ENCODE measurements at regions not wholly inside any gene's neighbourhood (a gene's known extent, or its start where the extent isn't known, plus 50 kb on each side); places are given as distances from the start of the nearest gene placed in this dataset. TPM values are rescaled to one million over a fixed set of nuclear protein-coding genes. Genes with fewer than 3 reads are reported as not detected.

DNA sequence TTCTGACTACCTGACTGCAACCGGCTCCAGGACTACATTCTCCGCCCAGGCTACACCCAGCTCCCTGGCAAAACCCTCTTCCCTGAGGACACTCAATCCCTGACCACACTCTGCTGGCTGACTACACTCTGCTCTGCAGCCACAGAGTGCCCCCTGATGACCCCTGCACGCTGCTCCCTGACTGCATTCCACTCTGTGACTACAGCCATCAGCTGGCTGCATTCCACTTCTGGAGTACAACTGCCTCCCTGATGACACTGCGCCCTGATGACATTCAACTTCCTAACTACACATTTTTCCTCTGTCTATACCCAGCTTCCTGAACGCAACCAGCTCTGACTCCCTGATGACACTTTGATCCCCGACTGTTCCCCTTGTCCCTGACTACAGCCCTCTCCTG, 71.3 kb upstream of the NRXN1 start:
- no peak overlapping the region for H3K4me3 Mint-ChIP-seq (ENCODE audit: unreplicated experiment)
- DNase-seq (ENCODE audit: extremely low spot score, unreplicated experiment), result no peak
- H3K27ac Mint-ChIP-seq (ENCODE audit: unreplicated experiment), result no peak overlapping the region
- peaks cover 3% of the 10 kb centered on the region for H3K27me3 Mint-ChIP-seq (ENCODE audit: unreplicated experiment)
- H3K9me3 Mint-ChIP-seq (ENCODE audit: unreplicated experiment), result no peaks in the 10 kb centered on the region
- H3K4me1 Mint-ChIP-seq (ENCODE audit: unreplicated experiment), result no peaks in the 10 kb centered on the region
- TF ChIP-seq CTCF (IDR thresholded peaks at IDR 0.05), result no peak
- H3K36me3 Mint-ChIP-seq (ENCODE audit: unreplicated experiment), result no peaks in the 10 kb centered on the region

DNA sequence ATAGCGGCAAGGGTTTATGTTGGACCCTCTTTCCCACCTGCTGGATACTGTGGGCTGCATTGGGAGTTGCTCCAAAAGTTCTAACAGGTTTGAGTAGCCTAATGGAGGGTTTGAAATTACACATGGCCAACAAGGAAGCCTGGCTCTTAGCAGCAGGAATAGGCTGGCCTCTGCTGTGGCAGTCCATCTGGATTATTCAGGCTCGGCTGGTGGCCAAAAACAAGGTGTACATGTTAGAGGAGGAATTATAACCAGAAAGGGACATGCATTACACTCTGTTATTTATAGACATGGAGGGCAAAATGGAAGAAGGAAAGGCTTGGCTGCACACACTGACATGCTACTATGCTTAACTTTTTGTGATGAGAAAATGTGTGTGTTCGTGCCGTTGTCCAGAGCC, 61.1 kb upstream of the NRXN1 start:
- Mint-ChIP-seq H3K9me3 (ENCODE audit: unreplicated experiment) (peaks cover 3% of the 10 kb centered on the region), H3K27me3 (ENCODE audit: unreplicated experiment) (no peaks in the 10 kb centered on the region), H3K27ac (ENCODE audit: unreplicated experiment) (no peak overlapping the region), H3K36me3 (ENCODE audit: unreplicated experiment) (no peaks in the 10 kb centered on the region), H3K4me3 (ENCODE audit: unreplicated experiment) (no peak overlapping the region), H3K4me1 (ENCODE audit: unreplicated experiment) (no peaks in the 10 kb centered on the region)
- TF ChIP-seq CTCF (IDR thresholded peaks at IDR 0.05), result no peak
- DNase-seq (ENCODE audit: extremely low spot score, unreplicated experiment), result no peak

DNA sequence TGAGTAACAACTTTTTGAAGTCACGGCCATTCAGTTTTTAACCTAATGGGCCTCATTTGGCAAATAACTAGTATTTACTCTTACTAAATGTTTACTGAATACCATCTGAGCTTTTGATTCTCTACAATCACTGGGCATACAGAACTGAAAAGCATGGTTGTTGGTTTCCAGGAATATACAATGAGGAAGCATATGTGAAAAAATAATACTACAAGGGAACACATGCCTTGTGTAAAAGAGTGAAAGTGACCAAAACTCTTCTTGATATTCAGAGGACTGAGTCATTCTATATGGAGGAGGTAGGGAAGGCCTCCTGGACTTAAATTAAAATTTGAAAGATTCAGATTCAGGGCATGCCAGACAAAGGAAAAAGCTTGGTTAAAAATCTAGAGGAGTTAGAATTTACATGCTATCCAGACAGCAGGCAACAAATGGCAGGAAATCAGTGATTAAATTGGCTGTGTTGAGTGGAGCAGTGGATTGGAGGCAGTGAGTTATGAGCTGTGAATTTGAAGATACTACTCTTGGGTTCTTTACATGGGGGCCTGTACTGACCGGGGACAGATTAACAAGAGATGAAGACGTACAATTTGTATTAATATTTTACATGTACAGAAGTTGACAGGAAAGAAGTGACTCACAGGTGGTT, 53.6 kb upstream of the NRXN1 start:
- Mint-ChIP-seq H3K27me3 (ENCODE audit: unreplicated experiment) (no peaks in the 10 kb centered on the region), H3K4me3 (ENCODE audit: unreplicated experiment) (no peak overlapping the region), H3K4me1 (ENCODE audit: unreplicated experiment) (no peaks in the 10 kb centered on the region), H3K9me3 (ENCODE audit: unreplicated experiment) (no peaks in the 10 kb centered on the region), H3K36me3 (ENCODE audit: unreplicated experiment) (no peaks in the 10 kb centered on the region), H3K27ac (ENCODE audit: unreplicated experiment) (no peak overlapping the region)
- no peak for DNase-seq (ENCODE audit: extremely low spot score, unreplicated experiment)
- TF ChIP-seq CTCF (IDR thresholded peaks at IDR 0.05), result no peak

DNA sequence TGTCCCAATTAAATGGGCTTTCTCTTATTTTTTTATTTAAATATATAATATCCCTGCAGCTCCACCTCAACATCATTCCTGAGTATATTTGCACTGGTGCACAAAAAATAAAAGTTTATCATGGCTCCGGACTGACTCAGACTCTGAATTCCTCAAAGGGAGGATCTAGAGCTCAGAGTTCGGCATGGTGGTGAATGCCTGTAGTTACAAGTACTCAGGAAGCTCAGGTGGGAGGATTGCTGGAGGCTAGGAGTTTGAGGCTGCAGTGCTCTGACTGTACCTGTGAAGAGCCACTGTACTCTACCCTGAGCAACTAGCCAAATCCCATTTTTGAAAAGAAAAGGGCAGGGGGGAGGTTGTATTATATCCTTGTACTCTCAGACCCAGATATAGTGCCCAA, 52.8 kb upstream of the NRXN1 start:
- no peaks in the 10 kb centered on the region for H3K27me3 Mint-ChIP-seq (ENCODE audit: unreplicated experiment)
- no peaks in the 10 kb centered on the region for H3K9me3 Mint-ChIP-seq (ENCODE audit: unreplicated experiment)
- H3K36me3 Mint-ChIP-seq (ENCODE audit: unreplicated experiment), result no peaks in the 10 kb centered on the region
- TF ChIP-seq CTCF (IDR thresholded peaks at IDR 0.05), result no peak
- H3K4me3 Mint-ChIP-seq (ENCODE audit: unreplicated experiment), result no peak overlapping the region
- DNase-seq (ENCODE audit: extremely low spot score, unreplicated experiment), result no peak
- no peaks in the 10 kb centered on the region for H3K4me1 Mint-ChIP-seq (ENCODE audit: unreplicated experiment)
- no peak overlapping the region for H3K27ac Mint-ChIP-seq (ENCODE audit: unreplicated experiment)

Small RNA genes lying in the stretch of these regions (microRNA-seq; reads per million reads assigned to microRNA genes)
- gene MIR4431 (ENCODE audit: unreplicated experiment), result not detected
